ENCODE measurements at regions not wholly inside any gene's neighbourhood (a gene's known extent, or its start where the extent isn't known, plus 50 kb on each side); places are given as distances from the start of the nearest gene placed in this dataset.

- TF ChIP-seq CTCF (IDR thresholded peaks at IDR 0.05; ENCODE audit: low read depth, low read length) (no peak), EZH2phosphoT487 (IDR thresholded peaks at IDR 0.05; ENCODE audit: low read depth) (no peak)
- Histone ChIP-seq H3K9ac (ENCODE audit: low read length) (no peak overlapping the region), H3K4me3 (ENCODE audit: low read length) (no peak overlapping the region), H3K79me2 (ENCODE audit: low read length) (no peaks in the 10 kb centered on the region), H3K4me2 (ENCODE audit: low read length) (no peak overlapping the region), H3K36me3 (replicated peaks; ENCODE audit: low read depth, low read length) (no peaks in the 10 kb centered on the region), H3K27ac (ENCODE audit: low read length) (no peak overlapping the region), H4K20me1 (ENCODE audit: insufficient read depth, low read length) (no peaks in the 10 kb centered on the region), H3K4me1 (ENCODE audit: low read length) (no peaks in the 10 kb centered on the region), H3K27me3 (ENCODE audit: low read depth, low read length) (no peaks in the 10 kb centered on the region), H3K9me3 (ENCODE audit: insufficient read depth, low read length) (no peaks in the 10 kb centered on the region), H2AFZ (ENCODE audit: low read depth, low read length) (no peak overlapping the region)
These were observed 672.9 kb downstream of the HACE1 start for GRCh38 chr6:104186831-104187230.

- H4K20me1 ChIP-seq (ENCODE audit: insufficient read depth, low read length): no peaks in the 10 kb centered on the region
- no peaks in the 10 kb centered on the region for H3K79me2 ChIP-seq (ENCODE audit: low read length)
- H3K9me3 ChIP-seq (ENCODE audit: insufficient read depth, low read length): no peaks in the 10 kb centered on the region
- no peak overlapping the region for H3K4me3 ChIP-seq (ENCODE audit: low read length)
- no peak overlapping the region for H3K27ac ChIP-seq (ENCODE audit: low read length)
- H3K4me1 ChIP-seq (ENCODE audit: low read length): no peaks in the 10 kb centered on the region
- H2AFZ ChIP-seq (ENCODE audit: low read depth, low read length): no peak overlapping the region
- H3K27me3 ChIP-seq (ENCODE audit: low read depth, low read length): no peaks in the 10 kb centered on the region
- no peak overlapping the region for H3K9ac ChIP-seq (ENCODE audit: low read length)
- TF ChIP-seq CTCF (IDR thresholded peaks at IDR 0.05; ENCODE audit: low read depth, low read length) (no peak), EZH2phosphoT487 (IDR thresholded peaks at IDR 0.05; ENCODE audit: low read depth) (no peak)
- no peak overlapping the region for H3K4me2 ChIP-seq (ENCODE audit: low read length)
- H3K36me3 ChIP-seq (replicated peaks; ENCODE audit: low read depth, low read length): no peaks in the 10 kb centered on the region
These were observed 675.8 kb downstream of the HACE1 start for GRCh38 chr6:104183816-104184435.

- Histone ChIP-seq H3K36me3 (replicated peaks; ENCODE audit: low read depth, low read length) (no peaks in the 10 kb centered on the region), H3K79me2 (ENCODE audit: low read length) (no peaks in the 10 kb centered on the region), H4K20me1 (ENCODE audit: insufficient read depth, low read length) (no peaks in the 10 kb centered on the region), H3K4me1 (ENCODE audit: low read length) (no peaks in the 10 kb centered on the region), H3K27ac (ENCODE audit: low read length) (no peak overlapping the region), H3K4me3 (ENCODE audit: low read length) (no peak overlapping the region), H3K27me3 (ENCODE audit: low read depth, low read length) (no peaks in the 10 kb centered on the region), H2AFZ (ENCODE audit: low read depth, low read length) (no peak overlapping the region), H3K4me2 (ENCODE audit: low read length) (no peak overlapping the region), H3K9ac (ENCODE audit: low read length) (no peak overlapping the region), H3K9me3 (ENCODE audit: insufficient read depth, low read length) (no peaks in the 10 kb centered on the region)
- TF ChIP-seq EZH2phosphoT487 (IDR thresholded peaks at IDR 0.05; ENCODE audit: low read depth) (no peak), CTCF (IDR thresholded peaks at IDR 0.05; ENCODE audit: low read depth, low read length) (no peak)
These were observed 676.9 kb downstream of the HACE1 start for GRCh38 chr6:104182811-104183210.

GRCh38 chr6:104173668-104174067 is 686.1 kb downstream of the HACE1 start:
- no peaks in the 10 kb centered on the region for H4K20me1 ChIP-seq (ENCODE audit: insufficient read depth, low read length)
- no peak overlapping the region for H3K4me3 ChIP-seq (ENCODE audit: low read length)
- no peaks in the 10 kb centered on the region for H3K4me1 ChIP-seq (ENCODE audit: low read length)
- no peak overlapping the region for H3K4me2 ChIP-seq (ENCODE audit: low read length)
- no peak overlapping the region for H3K27ac ChIP-seq (ENCODE audit: low read length)
- H3K27me3 ChIP-seq (ENCODE audit: low read depth, low read length): no peaks in the 10 kb centered on the region
- TF ChIP-seq CTCF (IDR thresholded peaks at IDR 0.05; ENCODE audit: low read depth, low read length) (no peak), EZH2phosphoT487 (IDR thresholded peaks at IDR 0.05; ENCODE audit: low read depth) (no peak)
- no peaks in the 10 kb centered on the region for H3K9me3 ChIP-seq (ENCODE audit: insufficient read depth, low read length)
- no peaks in the 10 kb centered on the region for H3K36me3 ChIP-seq (replicated peaks; ENCODE audit: low read depth, low read length)
- H3K9ac ChIP-seq (ENCODE audit: low read length): no peak overlapping the region
- H3K79me2 ChIP-seq (ENCODE audit: low read length): no peaks in the 10 kb centered on the region
- no peak overlapping the region for H2AFZ ChIP-seq (ENCODE audit: low read depth, low read length)
